SKM-1 treated with dmso at 0.1 percent for 144 hours (cell line): ENCODE measurements at regions not wholly inside any gene's neighbourhood (a gene's known extent, or its start where the extent isn't known, plus 50 kb on each side); places are given as distances from the start of the nearest gene placed in this dataset.

Experiments used
- DNase-seq: peaks from one replicate; lab custom pipeline; 2025; ENCODE audit not compliant: unreplicated experiment; lab: John Stamatoyannopoulos, UW

DNA sequence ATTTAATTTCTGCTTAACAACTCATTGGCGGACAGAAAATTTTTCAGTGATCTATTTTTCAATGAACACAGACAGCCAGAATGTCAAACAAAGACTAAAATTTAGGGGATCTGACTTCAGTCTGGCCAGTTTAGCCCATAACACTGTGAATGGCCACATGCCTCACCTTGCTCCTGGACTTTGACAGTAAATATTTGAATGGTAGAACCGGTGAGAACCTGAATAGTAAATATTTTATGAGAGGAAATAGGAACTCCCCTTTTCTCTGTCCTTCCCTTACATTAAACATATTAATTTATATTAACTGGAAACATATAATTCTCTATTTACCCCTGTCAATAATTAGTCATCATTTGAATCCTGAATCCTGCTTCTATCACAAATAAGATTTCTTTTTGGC lies 942.1 kb downstream of the KCNJ2 start:
- no peak for DNase-seq

DNA sequence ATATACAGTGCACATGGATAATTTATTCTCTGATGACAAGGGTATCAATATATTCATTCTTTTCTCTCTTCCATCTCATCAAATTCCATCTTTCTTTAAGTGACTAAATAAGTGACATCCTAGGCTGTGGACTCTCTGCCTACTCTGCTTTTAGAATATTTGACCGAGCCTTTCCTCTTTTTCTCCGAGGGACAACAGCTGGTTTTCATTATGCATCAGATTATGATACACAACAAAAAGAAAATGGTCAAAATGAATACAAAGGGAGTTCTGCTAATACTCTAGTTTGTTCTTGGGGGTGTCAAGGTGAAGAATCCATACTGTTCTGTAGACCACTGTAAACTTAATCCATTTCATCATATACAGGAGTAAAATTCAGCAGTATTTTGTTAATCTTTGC lies 942.6 kb downstream of the KCNJ2 start:
- no peak for DNase-seq

DNA sequence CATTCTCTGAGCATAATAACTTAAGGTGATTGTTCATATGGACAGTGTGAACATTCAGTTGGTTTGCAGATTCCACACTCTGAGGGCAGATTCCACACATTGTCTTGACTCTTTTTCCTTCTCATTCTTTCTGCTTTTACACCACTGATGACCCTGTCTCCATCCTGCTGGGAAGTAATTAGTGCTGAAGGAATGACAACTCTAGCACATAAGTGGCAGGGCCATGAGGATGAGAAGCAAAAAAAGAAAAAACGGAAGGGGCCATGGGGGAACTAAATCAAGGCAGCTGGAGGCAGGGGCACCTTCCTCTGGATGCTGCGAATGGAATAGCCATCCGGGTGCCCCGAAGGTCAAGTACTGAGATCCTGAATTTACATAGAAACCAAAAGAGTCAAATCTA lies 944.0 kb downstream of the KCNJ2 start:
- no peak for DNase-seq

DNA sequence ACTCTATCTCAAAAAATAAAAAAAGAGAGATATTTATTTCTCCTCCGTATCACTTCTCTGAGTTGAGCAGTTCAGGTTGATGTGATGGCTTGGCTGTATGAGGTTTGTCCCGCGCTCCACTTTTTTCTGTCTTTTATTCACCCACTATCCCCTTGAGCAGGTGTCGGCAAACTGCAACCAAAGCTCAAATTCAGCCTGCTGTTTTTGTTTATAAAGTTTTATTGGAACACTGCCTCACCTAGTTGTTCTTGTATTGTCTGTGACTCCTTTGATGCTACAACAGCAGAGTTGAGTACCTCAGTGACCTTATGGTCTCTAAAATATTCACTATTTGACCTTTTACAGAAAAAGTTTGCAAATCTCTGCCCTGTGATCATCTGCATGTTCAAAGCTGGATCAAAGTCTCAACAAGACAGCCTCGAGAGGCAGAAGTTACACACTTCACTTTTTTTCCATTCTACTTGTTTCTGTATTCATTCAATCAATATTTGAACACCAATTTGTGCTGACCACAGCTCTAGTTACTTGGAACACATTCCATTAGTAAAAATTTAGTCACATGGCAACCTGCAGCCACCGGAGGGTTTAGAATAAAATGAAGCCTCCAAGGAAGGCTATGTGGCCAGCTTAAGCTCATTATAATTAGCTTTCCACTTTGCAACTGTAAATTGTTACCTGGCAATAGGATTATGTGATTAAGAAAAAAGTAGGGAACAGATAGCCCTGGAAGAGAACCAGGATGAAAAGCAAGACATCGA lies 945.8 kb downstream of the KCNJ2 start:
- DNase-seq, result no peak

DNA sequence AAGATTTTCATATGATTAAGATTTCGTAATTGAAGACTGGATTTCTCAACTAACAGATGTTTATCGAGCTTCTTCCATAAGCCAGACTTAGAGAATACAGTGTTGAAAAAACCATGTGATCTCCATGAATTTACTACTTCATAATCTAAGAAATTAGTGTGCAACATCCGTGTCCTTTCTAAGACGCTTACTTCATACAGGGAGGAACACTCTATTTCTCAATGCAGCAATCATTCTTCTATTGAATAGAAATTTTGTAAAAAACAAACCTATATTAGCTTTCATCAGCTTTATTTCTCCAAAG lies 946.3 kb downstream of the KCNJ2 start:
- DNase-seq, result no peak

DNA sequence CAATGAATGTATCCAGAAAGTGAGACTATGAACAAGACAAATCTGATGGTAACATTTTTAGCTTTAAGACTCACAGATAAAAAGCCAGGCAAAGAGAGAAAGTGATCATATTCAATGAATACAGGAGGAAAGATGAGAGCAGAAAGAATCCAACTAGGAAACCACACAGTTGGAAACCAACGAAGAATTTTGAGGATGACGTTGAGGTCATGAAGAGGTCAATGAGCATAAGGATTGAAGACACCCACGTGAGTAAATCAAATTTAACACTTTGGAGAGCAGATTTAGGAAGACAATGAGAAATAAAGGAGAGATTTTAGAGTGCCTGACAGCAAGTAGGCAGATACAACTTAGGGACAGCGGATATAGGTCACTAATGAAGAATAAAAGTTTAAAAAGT lies 948.1 kb downstream of the KCNJ2 start:
- DNase-seq, result no peak

DNA sequence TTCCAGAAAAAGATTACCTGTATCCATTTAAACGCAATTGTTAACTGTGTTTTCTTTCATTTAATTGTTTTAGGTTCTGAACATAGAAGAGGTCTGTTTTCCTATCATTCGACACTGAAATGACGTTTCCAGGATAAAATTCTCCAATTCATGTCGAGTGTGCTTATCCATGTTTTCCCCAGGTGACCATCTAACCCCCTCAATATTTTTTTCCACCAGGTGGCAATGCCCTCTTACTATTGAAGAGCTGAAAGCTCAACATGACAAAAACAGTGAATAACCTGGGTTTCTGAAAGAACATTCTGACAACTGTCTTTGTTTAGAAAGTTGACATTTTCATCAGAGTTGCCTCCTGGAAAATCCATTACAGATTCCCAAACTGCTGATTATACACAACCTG lies 948.7 kb downstream of the KCNJ2 start:
- no peak for DNase-seq

DNA sequence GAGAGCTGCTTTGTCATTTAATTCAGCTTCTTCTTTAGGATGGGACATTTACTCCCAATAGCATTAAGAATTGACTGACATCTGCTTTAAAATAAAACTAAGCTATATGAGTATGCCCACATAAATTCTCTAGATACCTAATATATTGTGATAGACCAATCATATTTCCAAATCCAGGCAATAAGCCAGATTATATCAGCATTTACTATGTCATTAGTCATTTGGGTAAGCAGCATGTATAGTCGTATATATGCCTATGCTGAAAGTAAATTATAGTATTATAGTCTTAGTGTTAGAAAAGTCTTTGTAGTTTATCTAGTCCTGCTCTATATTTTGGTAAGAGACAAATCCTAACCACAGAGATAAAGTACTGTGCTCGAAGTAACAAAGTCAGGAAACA lies 958.1 kb downstream of the KCNJ2 start:
- no peak for DNase-seq

DNA sequence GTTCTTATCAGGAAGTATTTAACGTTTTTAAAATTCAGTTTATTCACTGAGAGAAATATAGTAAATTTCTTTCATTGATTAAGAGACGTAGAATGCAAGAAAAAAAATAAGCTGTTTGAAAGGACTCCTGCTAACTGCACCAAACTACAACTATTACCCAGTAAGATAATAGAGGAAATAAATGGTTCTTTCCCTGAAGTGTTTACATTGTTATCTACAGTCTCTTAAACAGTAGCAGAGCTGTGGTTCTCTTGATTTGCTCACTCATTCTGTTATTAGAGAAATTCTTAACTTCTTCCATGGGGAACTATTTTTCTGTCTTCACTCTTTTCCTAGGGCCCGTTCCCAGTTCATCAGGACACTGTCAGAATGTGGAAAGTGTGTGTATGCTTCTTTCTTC lies 973.0 kb downstream of the KCNJ2 start:
- DNase-seq, result no peak

DNA sequence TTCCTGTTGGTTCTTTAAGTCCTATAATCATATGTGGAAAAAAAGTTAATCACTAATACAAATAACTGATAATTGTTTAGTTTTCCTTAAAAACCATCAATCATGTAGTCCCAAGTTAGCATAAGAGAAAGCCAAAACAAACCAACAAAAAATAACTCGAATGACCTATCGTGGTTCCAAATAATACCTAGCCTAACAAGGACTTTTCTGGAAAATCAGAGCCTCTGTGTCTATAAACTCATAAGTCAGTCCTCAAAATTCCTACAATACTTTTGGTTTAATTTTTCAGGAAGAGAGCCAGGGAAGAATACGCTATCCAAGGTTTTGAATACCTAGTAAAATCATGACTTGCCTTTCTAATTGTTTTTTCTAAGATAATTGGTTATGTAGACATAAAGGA lies 975.3 kb upstream of the SOX9 start:
- DNase-seq, result no peak

DNA sequence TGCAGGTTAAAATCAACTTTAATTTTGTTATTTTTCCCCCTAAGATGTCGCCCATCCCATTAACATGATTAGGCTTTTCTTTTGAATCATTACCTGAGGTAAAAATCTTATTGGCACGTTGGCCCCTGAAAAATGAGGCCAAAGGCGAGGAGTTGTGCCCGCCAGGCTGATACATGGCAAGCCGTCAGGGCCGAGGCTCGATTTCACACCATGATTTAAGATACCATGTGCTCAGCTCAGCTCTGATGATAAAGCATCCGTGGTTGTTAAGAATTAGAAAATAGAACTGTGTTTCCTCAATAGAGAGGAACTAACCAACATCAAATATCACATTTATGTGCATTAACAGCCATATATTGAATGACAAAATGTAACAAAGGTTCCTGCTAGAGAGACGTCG lies 972.9 kb upstream of the SOX9 start:
- DNase-seq, result no peak

DNA sequence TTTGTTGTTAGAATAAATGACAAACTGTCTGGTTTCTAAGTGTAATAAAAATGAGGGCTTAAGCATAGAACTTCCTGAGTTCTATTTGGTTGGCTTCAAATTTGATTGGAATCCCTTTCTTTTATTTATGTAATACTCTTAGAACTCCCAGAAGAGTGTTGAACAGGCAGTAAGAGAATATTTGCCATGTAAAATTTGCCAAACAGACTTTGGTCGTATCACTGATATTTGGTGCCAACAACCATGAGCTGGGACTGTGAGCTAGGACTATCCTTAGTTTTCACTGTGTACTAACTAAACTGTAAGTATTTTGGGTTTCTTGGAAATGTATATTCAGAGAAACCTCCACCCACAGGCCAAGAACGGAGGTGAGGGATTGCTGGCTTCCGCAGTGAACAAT lies 971.2 kb upstream of the SOX9 start:
- no peak for DNase-seq

DNA sequence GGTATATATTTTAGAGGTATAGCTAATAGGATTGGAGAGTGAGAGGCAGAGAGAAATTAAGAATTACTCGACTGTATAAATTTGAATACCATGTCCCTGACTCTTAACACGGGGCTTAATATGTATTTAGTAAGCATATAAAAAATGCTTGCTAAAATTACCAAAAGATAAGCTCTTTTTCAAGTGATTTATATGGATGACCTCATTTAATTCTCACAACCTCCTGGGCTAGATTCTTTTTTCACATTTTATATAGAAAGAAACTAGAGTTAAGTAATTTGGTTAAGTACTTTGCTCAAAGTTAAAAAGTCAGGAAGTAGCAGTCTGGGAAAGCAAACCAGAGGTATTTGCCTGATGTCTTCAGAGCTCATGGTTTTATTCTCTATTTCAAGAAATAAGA lies 963.5 kb upstream of the SOX9 start:
- DNase-seq, result no peak

DNA sequence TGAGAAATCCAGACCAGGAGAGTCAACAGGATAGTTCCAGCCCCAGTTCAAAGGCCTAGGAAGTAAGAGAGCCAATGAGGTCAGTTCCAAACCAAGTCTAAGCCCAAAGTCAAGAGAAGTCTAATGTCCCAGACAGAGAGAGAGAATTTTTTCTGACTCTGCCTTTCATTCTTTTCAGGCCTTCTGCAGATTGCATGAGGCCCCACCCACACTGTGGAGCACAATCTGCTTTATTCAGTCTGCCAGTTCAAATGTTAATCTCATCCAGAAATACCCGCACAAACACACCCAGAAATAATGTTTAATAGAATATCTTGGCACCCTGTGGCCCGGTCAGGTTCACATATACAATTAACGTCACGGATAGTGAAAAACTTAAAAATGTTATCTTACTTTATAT lies 962.4 kb upstream of the SOX9 start:
- no peak for DNase-seq

DNA sequence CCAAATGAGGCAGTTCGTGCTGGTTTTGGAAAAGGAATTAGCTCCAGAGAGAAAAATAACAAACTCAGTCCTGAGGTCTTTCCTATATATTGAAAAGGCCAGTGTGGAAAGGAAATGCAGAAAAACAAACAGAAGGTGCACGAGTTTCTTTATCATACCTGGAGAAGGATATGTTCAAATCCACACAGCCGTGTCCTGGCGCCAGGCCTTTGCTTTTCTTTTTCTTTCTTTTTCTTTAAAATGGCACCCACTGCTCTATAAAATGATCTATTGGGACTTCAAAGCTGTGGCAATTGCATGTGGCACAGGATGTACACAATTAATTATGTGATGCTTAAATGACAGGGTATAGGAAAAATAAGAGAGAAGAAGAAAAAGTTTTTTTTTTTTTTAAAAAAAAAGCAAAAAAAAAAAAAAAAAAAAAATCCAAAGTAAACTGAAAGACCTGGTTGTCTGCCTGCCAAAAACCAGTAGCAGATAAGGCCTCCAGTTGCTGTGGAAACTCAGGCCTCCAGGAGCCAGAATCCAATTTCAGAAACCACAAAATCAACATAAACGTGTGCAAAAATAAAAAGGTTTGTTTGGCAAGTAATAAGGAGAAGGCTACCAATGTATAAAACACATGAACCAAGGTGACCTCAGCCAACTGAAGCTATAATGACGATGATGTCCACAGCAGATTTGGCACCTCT lies 957.6 kb upstream of the SOX9 start:
- DNase-seq, result no peak

DNA sequence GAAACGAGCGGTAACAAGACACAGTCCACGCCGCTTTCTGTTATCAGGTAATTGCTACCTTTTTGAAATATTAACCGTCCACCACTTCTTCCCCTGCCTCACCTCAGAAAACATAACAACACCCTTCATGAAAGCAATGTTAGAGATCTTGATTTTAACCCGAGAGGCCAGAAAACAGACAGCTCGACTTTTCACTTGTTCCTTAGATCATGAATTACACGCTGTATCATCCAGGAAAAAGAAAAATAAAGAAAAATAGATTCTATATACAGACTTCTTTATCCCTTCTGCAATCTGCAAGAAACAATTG lies 957.1 kb upstream of the SOX9 start:
- no peak for DNase-seq

DNA sequence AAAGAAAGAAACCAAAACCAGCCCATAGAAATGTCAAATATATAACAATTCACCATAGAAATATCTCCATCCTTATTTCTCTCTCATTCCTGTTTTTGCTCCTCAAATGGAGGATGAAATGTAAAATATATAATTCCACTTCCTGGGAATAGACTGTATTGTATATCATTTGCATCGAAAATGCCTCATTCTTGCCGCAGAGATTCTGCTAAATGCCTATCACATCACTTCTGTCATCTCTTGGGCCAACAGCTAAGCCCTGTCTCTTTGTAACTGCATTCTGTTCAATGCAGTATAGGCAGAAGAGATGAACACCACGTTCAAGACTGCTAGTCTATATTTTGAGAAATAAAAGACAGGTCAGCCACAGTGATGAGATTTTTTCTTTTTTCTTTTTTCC lies 956.3 kb upstream of the SOX9 start:
- no peak for DNase-seq

DNA sequence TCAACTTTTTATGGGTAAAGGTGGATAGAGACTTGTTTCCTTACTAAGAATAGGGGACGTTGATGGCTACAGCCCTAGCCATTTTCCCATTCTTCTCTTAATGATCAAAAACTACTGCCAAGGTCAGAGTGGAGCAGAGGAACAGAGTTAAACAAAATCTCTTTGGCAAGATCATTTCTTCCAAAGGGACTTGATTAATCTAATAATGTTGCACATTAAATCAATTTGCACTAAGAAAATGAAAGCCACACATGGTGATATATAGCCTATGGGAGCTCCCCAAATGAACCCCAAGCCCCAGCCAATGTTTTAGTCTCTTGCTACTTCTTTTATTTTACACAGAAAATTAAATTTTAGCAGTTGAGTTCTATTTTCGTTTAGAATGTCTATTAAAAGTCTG lies 954.5 kb upstream of the SOX9 start:
- no peak for DNase-seq

DNA sequence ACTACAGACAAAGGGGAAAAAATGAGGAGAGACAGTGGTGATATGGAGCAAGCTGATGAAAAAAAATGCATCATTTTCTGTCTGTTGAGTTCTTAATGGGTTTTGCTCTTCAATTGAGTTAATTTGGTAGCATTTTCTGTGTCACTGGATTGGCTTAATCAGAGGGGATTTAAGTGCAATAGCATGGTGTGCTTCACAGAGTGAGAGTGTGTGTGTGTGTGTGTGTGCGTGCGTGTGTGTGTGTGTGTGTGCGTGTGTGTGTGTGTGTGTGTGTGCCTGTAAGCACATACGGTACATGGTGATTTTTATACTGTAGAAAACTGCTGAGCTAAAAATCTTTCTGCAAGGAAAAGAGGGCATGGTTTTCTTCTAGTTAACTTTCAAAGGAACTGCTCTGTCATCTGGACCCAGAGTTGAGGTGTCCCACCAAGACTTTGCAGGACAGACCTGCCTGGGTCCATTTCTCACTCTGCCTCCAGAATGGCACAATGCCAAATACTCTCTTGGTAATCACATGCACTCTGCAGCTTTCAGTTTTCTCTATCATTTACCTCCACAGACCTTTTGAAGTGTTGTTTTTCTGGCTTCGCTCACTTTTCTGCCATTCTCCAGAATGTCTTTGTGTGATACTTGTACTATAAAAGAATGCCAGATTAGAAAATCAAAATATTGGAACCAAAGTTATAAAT lies 952.6 kb upstream of the SOX9 start:
- DNase-seq, result no peak

DNA sequence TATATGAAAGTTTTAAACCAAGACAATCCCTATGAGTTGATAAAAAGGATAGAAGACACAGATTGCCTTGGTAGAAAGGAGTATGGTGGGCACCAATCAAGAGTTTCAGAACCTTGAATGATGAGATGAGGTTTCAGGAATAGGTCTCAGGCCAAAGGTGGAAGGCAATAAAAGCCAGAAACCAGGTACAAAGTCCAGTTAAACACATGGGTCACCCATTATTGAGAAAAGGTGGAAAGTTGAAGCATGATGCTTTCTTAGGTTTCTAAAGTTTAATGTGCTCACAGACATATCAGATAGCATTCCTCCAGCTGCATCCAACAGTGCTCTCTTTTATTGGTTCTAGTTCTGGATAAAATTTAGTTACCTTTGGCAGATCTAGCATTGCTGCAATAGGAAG lies 950.8 kb upstream of the SOX9 start:
- DNase-seq, result no peak

DNA sequence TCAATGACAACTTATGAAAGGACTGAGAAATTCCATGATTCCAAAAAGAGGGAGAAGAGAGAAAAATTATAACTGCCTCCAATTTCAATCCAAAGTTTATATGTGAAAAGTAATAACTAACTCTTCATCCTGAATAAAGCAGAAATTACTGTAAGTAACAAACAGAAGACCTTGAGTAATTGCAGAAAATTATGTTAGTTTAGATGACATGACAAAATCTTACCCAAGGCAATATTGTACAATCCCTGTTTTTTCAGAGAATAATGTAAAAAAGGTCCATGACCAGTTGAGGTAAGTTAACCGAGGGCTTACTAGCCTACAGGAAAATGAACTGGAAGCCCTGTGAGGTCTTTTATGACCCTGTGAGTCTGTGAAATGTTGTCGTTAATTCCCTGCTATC lies 949.5 kb upstream of the SOX9 start:
- DNase-seq, result no peak

DNA sequence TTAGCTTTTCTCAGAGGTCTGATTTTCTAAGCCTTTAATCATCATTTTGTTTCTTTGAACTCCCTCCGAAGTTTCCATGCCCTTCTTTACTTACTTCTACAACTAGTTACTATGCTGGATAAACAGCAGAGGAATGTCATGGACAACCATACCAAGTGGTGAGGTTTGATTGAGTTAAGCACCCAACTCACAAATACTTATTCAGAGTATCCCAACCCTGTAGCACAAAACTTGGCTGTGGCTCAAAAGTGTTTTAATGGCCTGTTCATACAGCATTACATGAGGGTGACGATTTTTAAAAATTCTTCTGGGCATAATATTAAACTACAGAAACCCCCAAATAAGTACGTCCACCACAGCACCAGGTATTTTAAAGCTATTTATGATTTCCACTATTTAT lies 946.8 kb upstream of the SOX9 start:
- DNase-seq, result no peak

DNA sequence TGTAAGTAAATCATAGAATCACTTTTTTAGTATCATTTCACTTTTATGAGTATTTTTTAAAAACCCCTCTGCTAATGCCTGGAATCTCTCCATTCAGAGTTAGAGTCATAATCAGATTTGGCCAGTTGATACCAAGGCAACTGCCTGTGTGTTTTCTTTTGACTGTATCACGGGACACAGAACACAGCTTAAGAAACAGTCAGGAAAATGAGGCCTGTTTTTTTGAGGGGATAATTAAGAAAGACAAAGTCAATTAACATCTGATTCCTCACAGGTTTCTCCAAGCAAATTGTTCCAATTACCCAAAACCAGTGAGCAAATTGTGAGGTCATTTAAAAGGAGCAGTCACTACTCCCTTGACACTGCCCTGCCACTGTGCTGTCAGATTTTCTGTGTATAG lies 944.5 kb upstream of the SOX9 start:
- DNase-seq, result no peak
